Mammary epithelial cell (primary cell): ENCODE measurements at regions not wholly inside any gene's neighbourhood (a gene's known extent, or its start where the extent isn't known, plus 50 kb on each side); places are given as distances from the start of the nearest gene placed in this dataset.

Experiments used
- CTCF ChIP-seq, 2 donors: IDR thresholded peaks in 1 of 2; conservative IDR thresholded peaks in 1 of 2; 2 replicates each; pipeline ENCODE4 v1.5.1; 2011 to 2012; ENCODE audit warnings: inconsistent platforms in 2 of 2, low read length in 2 of 2, mild to moderate bottlenecking in 2 of 2, control low read depth in 1 of 2, low read depth in 1 of 2; ENCODE audit not compliant: insufficient read depth in 1 of 2; ENCODE audit errors: extremely low read depth in 1 of 2
- EZH2 ChIP-seq: IDR thresholded peaks from 2 replicates; pipeline ENCODE4 v1.6.1; 2012; ENCODE audit warnings: low read length, inconsistent platforms, borderline replicate concordance

GRCh38 chr6:145077382-145077781, 657.9 kb downstream of the EPM2A start:
- TF ChIP-seq CTCF (conservative IDR thresholded peaks at IDR 0.05 in 1 of 2, IDR thresholded peaks at IDR 0.05 in 1 of 2; ENCODE audit: extremely low read depth in 1 of 2, insufficient read depth in 1 of 2, low read depth in 1 of 2, low read length in 2 of 2): no peak
- TF ChIP-seq EZH2: no peak
